ENCODE measurements at regions not wholly inside any gene's neighbourhood (a gene's known extent, or its start where the extent isn't known, plus 50 kb on each side); places are given as distances from the start of the nearest gene placed in this dataset.
A peak's percentile ranks its signal among the peaks of the same experiment; 100 is the strongest.

DNA sequence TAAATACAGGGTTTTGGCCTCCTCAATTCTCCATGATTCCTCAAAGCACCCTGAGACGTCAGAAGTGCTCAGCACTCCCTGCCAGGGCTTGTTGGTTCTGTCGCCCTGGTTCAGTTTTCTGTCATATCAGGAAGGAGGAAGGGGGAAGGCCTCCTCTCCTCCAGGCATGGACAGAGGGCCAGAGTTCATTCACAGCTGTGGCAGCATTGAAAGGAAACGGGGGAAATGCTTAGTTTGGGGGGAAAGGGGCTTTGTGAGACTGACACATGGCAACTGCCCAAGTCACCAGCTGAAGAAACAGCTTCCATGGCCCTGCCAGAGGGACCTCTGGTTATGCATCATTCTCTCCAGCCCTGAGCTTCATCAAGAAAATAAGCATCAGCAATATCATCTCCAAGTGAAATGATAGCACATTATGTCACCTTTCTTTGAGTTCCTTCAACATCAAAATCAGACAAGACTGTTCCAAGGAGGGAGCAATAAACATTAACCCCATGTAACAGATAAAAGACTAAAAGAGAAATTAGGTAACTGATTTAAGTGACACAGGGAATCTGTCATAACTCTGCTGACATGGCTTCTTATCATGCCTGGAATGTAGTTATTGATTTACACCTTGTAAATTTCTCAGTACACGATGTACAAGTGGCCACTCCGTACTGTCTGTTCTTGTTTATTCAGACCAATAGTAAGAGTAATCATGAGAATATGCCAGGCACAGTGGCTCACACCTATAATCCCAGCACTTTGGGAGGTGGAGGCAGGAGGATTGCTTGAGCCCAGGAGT lies 103.2 kb upstream of the SLC25A33 start (continued):
- TF ChIP-seq, protein P1, sequence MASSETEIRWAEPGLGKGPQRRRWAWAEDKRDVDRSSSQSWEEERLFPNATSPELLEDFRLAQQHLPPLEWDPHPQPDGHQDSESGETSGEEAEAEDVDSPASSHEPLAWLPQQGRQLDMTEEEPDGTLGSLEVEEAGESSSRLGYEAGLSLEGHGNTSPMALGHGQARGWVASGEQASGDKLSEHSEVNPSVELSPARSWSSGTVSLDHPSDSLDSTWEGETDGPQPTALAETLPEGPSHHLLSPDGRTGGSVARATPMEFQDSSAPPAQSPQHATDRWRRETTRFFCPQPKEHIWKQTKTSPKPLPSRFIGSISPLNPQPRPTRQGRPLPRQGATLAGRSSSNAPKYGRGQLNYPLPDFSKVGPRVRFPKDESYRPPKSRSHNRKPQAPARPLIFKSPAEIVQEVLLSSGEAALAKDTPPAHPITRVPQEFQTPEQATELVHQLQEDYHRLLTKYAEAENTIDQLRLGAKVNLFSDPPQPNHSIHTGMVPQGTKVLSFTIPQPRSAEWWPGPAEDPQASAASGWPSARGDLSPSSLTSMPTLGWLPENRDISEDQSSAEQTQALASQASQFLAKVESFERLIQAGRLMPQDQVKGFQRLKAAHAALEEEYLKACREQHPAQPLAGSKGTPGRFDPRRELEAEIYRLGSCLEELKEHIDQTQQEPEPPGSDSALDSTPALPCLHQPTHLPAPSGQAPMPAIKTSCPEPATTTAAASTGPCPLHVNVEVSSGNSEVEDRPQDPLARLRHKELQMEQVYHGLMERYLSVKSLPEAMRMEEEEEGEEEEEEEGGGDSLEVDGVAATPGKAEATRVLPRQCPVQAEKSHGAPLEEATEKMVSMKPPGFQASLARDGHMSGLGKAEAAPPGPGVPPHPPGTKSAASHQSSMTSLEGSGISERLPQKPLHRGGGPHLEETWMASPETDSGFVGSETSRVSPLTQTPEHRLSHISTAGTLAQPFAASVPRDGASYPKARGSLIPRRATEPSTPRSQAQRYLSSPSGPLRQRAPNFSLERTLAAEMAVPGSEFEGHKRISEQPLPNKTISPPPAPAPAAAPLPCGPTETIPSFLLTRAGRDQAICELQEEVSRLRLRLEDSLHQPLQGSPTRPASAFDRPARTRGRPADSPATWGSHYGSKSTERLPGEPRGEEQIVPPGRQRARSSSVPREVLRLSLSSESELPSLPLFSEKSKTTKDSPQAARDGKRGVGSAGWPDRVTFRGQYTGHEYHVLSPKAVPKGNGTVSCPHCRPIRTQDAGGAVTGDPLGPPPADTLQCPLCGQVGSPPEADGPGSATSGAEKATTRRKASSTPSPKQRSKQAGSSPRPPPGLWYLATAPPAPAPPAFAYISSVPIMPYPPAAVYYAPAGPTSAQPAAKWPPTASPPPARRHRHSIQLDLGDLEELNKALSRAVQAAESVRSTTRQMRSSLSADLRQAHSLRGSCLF (CRISPR knock-in tag; IDR thresholded peaks at IDR 0.05; ENCODE audit: borderline replicate concordance) = 0 out of 2 replicates have a peak, but pooled peaks have one; percentile 60
- TF ChIP-seq FOXP4 (CRISPR knock-in tag; IDR thresholded peaks at IDR 0.05) (peak; percentile 43; the same call in 1 of the 2 replicates), ZBTB38 (CRISPR knock-in tag; IDR thresholded peaks at IDR 0.05) (no peak), ZBTB7B (CRISPR knock-in tag; IDR thresholded peaks at IDR 0.05) (0 out of 2 replicates have a peak, but pooled peaks have one; percentile 38), ARNTL (CRISPR knock-in tag; IDR thresholded peaks at IDR 0.05) (no peak), ZNF737 (CRISPR knock-in tag; IDR thresholded peaks at IDR 0.05; ENCODE audit: borderline replicate concordance) (no peak), CEBPG (CRISPR knock-in tag; IDR thresholded peaks at IDR 0.05) (peak; percentile 44; the same call in 1 of the 2 replicates), NCOA1 (CRISPR knock-in tag; IDR thresholded peaks at IDR 0.05) (no peak), PRMT3 (CRISPR knock-in tag; IDR thresholded peaks at IDR 0.05; ENCODE audit: borderline replicate concordance, low read depth) (no peak), ARID5B (CRISPR knock-in tag; IDR thresholded peaks at IDR 0.05) (peak; percentile 79), DMAP1 (CRISPR knock-in tag; IDR thresholded peaks at IDR 0.05) (peak; percentile 40; the same call in 1 of the 2 replicates), TFAP4 (IDR thresholded peaks at IDR 0.05; ENCODE audit: borderline replicate concordance, low read depth) (peak; percentile 68; the same call in 1 of the 2 replicates)
- TF ChIP-seq, protein P2, sequence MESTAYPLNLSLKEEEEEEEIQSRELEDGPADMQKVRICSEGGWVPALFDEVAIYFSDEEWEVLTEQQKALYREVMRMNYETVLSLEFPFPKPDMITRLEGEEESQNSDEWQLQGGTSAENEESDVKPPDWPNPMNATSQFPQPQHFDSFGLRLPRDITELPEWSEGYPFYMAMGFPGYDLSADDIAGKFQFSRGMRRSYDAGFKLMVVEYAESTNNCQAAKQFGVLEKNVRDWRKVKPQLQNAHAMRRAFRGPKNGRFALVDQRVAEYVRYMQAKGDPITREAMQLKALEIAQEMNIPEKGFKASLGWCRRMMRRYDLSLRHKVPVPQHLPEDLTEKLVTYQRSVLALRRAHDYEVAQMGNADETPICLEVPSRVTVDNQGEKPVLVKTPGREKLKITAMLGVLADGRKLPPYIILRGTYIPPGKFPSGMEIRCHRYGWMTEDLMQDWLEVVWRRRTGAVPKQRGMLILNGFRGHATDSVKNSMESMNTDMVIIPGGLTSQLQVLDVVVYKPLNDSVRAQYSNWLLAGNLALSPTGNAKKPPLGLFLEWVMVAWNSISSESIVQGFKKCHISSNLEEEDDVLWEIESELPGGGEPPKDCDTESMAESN (CRISPR knock-in tag; conservative IDR thresholded peaks at IDR 0.05) = 0 out of 2 replicates have a peak, but pooled peaks have one; percentile 29
